Gastrocnemius medialis (tissue), 4 donors: ENCODE measurements at regions not wholly inside any gene's neighbourhood (a gene's known extent, or its start where the extent isn't known, plus 50 kb on each side); places are given as distances from the start of the nearest gene placed in this dataset.
"Not testable (repeated sequence)": the region's sequence is repeated elsewhere in the genome, so short reads cannot be mapped to it uniquely, and the experiment has no call there.

Experiments
- ATAC-seq, 2 donors: fragments of 150-250 bp; one replicate each; pipeline ENCODE4 v1.9.1; 2016
- DNase-seq, 2 donors: peaks; one replicate each; pipeline ENCODE4 v3.0.0-alpha.2; 2019
- H3K27ac ChIP-seq, 4 donors: fragments of 200-600 bp; sonication (generic); 1 replicate in 1 of 4; 2 replicates in 3 of 4; pipeline ENCODE4 v1.5.1; 2016 to 2018; ENCODE audit warnings: mild to moderate bottlenecking in 2 of 4, moderate library complexity in 1 of 4
- H3K27me3 ChIP-seq, 3 donors: fragments of 200-600 bp; sonication (generic) in 2 of 3; 1 replicate in 1 of 3; 2 replicates in 2 of 3; pipeline versions ENCODE4 v1.5.1 to v1.6.0; 2016 to 2019; ENCODE audit warnings: mild to moderate bottlenecking in 1 of 3, moderate library complexity in 1 of 3
- H3K36me3 ChIP-seq, 2 donors: fragments of 200-600 bp; sonication (generic) in 1 of 2; one replicate each; pipeline ENCODE4 v1.5.1; 2017 to 2018
- H3K4me1 ChIP-seq, 2 donors: fragments of 200-600 bp; sonication (generic) in 1 of 2; one replicate each; pipeline ENCODE4 v1.5.1; 2016 to 2017; ENCODE audit warnings: mild to moderate bottlenecking in 2 of 2
- H3K4me3 ChIP-seq, 4 donors: fragments of 200-600 bp; sonication (generic) in 3 of 4; 1 replicate in 1 of 4; 2 replicates in 3 of 4; pipeline ENCODE4 v1.5.1; 2016 to 2019; ENCODE audit warnings: mild to moderate bottlenecking in 2 of 4
- H3K9me3 ChIP-seq, 3 donors: fragments of 200-600 bp; sonication (generic) in 2 of 3; 1 replicate in 1 of 3; 2 replicates in 2 of 3; pipeline ENCODE4 v1.5.1; 2016 to 2019
- CTCF ChIP-seq, 5 experiments: fragments of 450-650 bp in 3 of 5; fragments of 200-600 bp in 2 of 5; sonication (generic) in 2 of 5; IDR thresholded peaks in 4 of 5; conservative IDR thresholded peaks in 1 of 5; 1 replicate in 4 of 5; 2 replicates in 1 of 5; pipeline ENCODE4 v1.5.1; 2016 to 2019; ENCODE audit warnings: antibody characterized with exemption in 5 of 5, mild to moderate bottlenecking in 3 of 5, moderate library complexity in 3 of 5
- POLR2A ChIP-seq, 2 donors: fragments of 450-650 bp; IDR thresholded peaks; one replicate each; pipeline ENCODE4 v1.6.1; 2017; ENCODE audit warnings: antibody characterized with exemption in 2 of 2, mild to moderate bottlenecking in 2 of 2, moderate library complexity in 2 of 2
- in situ Hi-C, 4 donors: fragments of 200-750 bp; cut with MboI; loops; one replicate each; pipeline versions ENCODE4 v1.15.0 to v1.8.0; 2017; ENCODE audit warnings: low sequenced_read_pairs in 4 of 4
- intact Hi-C: fragments of 100-400 bp; cut with DNase I; formaldehyde crosslinking; loops from one replicate; pipeline ENCODE4 v1.15.1; 2023; ENCODE audit warnings: low total_unique reads

GRCh38 chr5:130400091-130400490 is 495.8 kb downstream of the CHSY3 start:
- H3K4me1 ChIP-seq = no peaks in the 10 kb centered on the region
- no peaks in the 10 kb centered on the region for H3K9me3 ChIP-seq
- H3K27ac ChIP-seq = no peak overlapping the region
- DNase-seq (no peak), ATAC-seq (no peak)
- no peak for TF ChIP-seq POLR2A (IDR thresholded peaks at IDR 0.05)
- no peak for TF ChIP-seq CTCF (IDR thresholded peaks at IDR 0.05 in 4 of 5, conservative IDR thresholded peaks at IDR 0.05 in 1 of 5)
- H3K4me3 ChIP-seq = no peak overlapping the region
- in situ Hi-C loops = no loop called here
- intact Hi-C loops = no loop called here
- H3K36me3 ChIP-seq = no peaks in the 10 kb centered on the region
- H3K27me3 ChIP-seq = no peaks in the 10 kb centered on the region

GRCh38 chr5:130398825-130399224 is 494.6 kb downstream of the CHSY3 start:
- Histone ChIP-seq H3K4me1 (no peaks in the 10 kb centered on the region), H3K27me3 (no peaks in the 10 kb centered on the region), H3K9me3 (no peaks in the 10 kb centered on the region), H3K36me3 (no peaks in the 10 kb centered on the region), H3K27ac (no peak overlapping the region), H3K4me3 (no peak overlapping the region)
- ATAC-seq (no peak), DNase-seq (no peak)
- in situ Hi-C loops (no loop called here), intact Hi-C loops (no loop called here)
- TF ChIP-seq POLR2A (IDR thresholded peaks at IDR 0.05) (no peak), CTCF (IDR thresholded peaks at IDR 0.05 in 4 of 5, conservative IDR thresholded peaks at IDR 0.05 in 1 of 5) (no peak)

- H3K27ac ChIP-seq, DNase-seq, H3K4me1 ChIP-seq, ATAC-seq, in situ Hi-C loops, H3K9me3 ChIP-seq, H3K27me3 ChIP-seq, H3K36me3 ChIP-seq, H3K4me3 ChIP-seq, intact Hi-C loops: not testable (repeated sequence)
Observed at GRCh38 chr5:130397727-130398126, 493.5 kb downstream of the CHSY3 start.

GRCh38 chr5:130397132-130397531 is 492.9 kb downstream of the CHSY3 start:
- Histone ChIP-seq H3K27ac (no peak overlapping the region), H3K27me3 (no peaks in the 10 kb centered on the region), H3K4me3 (no peak overlapping the region), H3K36me3 (no peaks in the 10 kb centered on the region), H3K4me1 (no peaks in the 10 kb centered on the region), H3K9me3 (no peaks in the 10 kb centered on the region)
- intact Hi-C loops (no loop called here), in situ Hi-C loops (no loop called here)
- DNase-seq (no peak), ATAC-seq (no peak)
- TF ChIP-seq POLR2A (IDR thresholded peaks at IDR 0.05) (no peak), CTCF (IDR thresholded peaks at IDR 0.05 in 4 of 5, conservative IDR thresholded peaks at IDR 0.05 in 1 of 5) (no peak)

GRCh38 chr5:130391727-130392264 is 487.5 kb downstream of the CHSY3 start:
- intact Hi-C loops, in situ Hi-C loops, DNase-seq, H3K9me3 ChIP-seq, H3K27ac ChIP-seq, H3K36me3 ChIP-seq, H3K4me1 ChIP-seq, H3K27me3 ChIP-seq, ATAC-seq, H3K4me3 ChIP-seq: not testable (repeated sequence)

GRCh38 chr5:130386155-130386554 is 481.9 kb downstream of the CHSY3 start:
- Histone ChIP-seq H3K36me3 (no peaks in the 10 kb centered on the region), H3K27ac (no peak overlapping the region), H3K9me3 (no peaks in the 10 kb centered on the region), H3K4me1 (no peaks in the 10 kb centered on the region), H3K4me3 (no peak overlapping the region), H3K27me3 (no peaks in the 10 kb centered on the region)
- DNase-seq (no peak), ATAC-seq (no peak)
- intact Hi-C loops = no loop called here
- in situ Hi-C loops = no loop called here
- no peak for TF ChIP-seq POLR2A (IDR thresholded peaks at IDR 0.05)
- TF ChIP-seq CTCF (IDR thresholded peaks at IDR 0.05 in 4 of 5, conservative IDR thresholded peaks at IDR 0.05 in 1 of 5) = no peak
